GF-D8 (cell line): ENCODE measurements at regions not wholly inside any gene's neighbourhood (a gene's known extent, or its start where the extent isn't known, plus 50 kb on each side); places are given as distances from the start of the nearest gene placed in this dataset.
"Not testable (repeated sequence)": the region's sequence is repeated elsewhere in the genome, so short reads cannot be mapped to it uniquely, and the experiment has no call there.

ENCODE experiments used
- DNase-seq: peaks from one replicate; lab custom pipeline; 2025; lab: John Stamatoyannopoulos, UW

GRCh38 chr12:75798136-75798926 is 233.2 kb downstream of the PHLDA1 start:
- no peak for DNase-seq

- no peak for DNase-seq
Observed at GRCh38 chr12:75795125-75795524, 236.5 kb downstream of the PHLDA1 start.

- DNase-seq: no peak
Observed at GRCh38 chr12:75792687-75793086, 238.9 kb downstream of the PHLDA1 start.

DNA sequence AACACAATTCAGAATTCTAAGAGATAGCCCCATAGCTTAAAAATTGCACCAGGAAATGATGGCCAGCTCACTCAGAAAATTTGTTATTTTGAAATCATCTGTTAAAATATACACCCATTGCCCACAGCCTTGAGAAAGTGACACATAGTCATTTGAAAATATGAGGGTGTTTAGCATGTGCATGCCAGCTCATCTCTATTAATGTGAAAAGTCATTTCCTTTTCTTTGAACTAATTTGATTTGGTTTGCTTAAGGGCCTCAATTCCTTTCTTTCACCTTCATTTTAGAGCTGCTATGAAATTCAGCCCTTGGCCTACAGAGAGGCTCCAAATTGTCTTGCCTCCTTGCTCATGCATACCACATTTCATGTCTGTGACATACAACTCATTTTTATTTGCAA is 241.4 kb downstream of the PHLDA1 start:
- DNase-seq: no peak

- not testable (repeated sequence) for DNase-seq
Observed at GRCh38 chr12:75787146-75787545, 244.4 kb downstream of the PHLDA1 start.

- no peak for DNase-seq
Observed at GRCh38 chr12:75786070-75786469, 245.5 kb downstream of the PHLDA1 start.

DNA sequence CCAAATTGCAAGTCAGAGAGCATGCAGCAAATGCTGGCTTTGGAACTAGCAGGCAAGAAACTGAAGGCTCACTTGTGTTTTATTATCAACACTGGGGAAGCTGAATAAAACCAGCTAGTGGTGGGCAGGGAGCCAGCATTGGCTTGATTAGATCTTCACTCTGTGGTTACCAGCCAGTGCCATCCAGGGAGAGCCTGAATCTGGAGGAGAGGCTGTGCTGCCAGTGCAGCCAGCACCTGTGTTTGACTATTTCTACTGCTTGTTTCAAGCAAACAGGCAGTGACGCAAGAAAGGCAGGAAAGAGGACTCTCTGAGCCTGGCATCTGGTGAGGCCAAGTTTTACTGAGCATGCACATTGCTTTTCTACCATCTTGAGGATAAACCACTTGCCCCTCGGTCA is 247.0 kb downstream of the PHLDA1 start:
- DNase-seq: peak; percentile 35

DNA sequence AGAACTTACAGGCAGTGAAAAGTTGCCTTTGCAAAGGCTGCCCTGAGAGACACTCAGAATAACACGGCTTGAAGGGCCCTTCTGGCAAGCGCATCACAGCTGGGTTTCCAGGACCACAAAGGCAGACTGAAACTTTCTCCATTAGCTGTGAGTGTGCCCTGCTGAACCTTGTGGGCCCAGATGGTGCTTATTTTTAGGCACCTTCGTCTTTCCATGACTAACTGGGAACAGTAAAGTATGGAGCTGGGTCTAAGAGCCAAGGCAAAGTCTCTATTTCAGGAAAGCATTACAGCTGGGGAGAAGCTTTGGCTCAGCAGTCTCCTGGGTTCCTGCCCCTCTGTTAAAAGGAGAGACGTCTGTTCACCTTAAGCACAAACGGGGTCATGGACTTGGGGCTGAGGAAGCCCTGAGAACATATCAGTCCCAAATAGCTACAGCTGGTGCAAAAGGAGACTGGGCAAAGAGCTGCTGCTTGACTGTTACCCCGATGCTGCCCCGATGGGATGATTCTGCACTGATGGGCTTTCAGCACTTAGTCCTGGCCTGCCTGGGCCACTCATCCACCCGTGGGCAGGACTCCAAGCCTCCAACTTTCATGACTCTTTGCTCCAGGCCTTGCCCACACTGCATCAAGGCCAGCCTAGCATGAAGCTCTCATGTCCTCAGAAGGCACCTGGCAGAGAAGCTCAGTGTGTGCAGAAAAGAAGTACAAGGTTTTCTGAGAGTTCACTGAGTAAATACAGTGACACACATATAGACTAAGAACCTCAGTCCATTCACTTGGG is 248.3 kb downstream of the PHLDA1 start:
- DNase-seq: no peak

DNA sequence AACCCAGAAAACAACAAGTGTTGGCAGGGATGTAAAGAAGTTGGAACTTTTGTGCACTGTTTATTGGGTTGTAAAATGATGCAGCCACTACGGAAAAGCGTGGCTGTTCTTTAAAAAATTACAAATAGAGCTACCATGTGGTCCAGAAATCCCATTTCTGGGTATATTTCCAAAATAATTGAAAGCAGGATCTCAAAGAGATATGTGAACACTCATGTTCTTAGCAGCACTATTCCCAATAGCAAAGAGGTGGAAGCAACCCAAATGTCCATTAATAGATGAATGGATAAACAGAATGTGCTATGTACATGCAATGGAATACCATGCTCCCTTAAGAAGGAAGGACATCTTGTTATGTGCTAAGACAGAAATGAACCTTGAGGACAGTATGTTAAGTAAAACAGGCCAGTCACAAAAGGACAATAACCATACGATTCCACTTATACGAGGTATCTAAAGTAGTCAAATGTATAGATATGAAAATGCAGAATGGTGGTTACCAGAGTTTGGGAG is 249.5 kb downstream of the PHLDA1 start:
- no peak for DNase-seq

GRCh38 chr12:75781532-75782046 is 250.0 kb downstream of the PHLDA1 start:
- no peak for DNase-seq

GRCh38 chr12:75779891-75780496 is 251.6 kb downstream of the PHLDA1 start:
- DNase-seq: no peak

DNA sequence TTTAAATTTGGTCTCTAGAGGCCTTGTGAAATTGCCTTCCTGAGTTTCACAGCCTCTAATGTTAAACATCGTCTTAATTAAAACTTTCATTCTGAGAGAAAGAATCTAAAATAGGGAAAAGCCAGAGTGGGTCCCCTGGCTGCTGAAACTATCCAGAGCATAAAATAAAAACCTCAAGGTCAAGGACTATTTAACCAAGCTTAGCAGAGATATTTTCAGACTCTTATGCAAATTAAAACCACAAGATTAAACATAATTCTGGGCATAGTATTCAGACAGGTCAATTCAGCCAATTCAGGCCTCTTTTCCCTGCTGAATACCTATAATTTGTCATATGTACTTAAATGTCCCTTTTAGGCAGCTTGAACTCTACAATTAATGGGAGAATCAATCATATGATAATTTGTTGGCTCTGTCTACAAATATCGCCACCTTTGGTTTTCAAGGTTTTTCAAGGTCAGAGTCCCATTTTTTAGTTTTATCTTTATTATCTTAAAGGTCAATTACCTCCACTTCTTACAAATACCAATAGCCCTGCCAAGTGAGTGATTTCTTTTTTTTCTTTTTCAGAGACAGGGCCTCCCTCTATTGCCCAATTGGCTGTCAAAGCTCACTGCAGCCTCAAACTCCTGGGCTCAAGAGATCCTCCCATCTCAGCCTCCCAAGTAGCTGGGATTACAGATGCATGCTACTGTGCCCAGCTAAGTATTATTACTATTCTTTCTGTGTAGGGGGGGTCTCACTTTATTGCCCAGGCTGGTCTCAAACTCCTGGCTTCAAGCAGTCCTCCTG is 257.1 kb downstream of the PHLDA1 start:
- no peak for DNase-seq

DNA sequence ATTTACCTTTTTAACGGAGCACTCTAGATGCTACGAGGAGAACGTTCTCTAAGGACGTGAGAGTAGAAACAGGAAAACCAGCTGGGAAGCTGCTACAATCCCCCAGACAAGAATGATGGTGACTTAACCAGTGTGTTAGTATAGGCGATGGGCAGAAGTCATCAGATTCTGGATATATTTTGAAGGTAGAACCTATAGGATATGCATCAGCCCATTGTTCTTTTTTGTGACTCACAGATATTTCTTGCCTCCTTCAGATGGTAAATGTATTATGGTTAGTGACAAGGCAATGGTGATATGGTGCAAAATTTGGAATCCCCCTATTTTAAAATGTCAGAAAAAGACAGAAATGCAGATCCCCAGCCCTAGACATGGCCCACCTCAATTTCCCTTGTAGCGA is 258.2 kb downstream of the PHLDA1 start:
- no peak for DNase-seq

GRCh38 chr12:75771023-75771422 is 259.6 kb upstream of the KRR1 start:
- no peak for DNase-seq

GRCh38 chr12:75767957-75768356 is 256.5 kb upstream of the KRR1 start:
- no peak for DNase-seq

- DNase-seq: no peak
Observed at GRCh38 chr12:75766263-75767160, 255.1 kb upstream of the KRR1 start.

DNA sequence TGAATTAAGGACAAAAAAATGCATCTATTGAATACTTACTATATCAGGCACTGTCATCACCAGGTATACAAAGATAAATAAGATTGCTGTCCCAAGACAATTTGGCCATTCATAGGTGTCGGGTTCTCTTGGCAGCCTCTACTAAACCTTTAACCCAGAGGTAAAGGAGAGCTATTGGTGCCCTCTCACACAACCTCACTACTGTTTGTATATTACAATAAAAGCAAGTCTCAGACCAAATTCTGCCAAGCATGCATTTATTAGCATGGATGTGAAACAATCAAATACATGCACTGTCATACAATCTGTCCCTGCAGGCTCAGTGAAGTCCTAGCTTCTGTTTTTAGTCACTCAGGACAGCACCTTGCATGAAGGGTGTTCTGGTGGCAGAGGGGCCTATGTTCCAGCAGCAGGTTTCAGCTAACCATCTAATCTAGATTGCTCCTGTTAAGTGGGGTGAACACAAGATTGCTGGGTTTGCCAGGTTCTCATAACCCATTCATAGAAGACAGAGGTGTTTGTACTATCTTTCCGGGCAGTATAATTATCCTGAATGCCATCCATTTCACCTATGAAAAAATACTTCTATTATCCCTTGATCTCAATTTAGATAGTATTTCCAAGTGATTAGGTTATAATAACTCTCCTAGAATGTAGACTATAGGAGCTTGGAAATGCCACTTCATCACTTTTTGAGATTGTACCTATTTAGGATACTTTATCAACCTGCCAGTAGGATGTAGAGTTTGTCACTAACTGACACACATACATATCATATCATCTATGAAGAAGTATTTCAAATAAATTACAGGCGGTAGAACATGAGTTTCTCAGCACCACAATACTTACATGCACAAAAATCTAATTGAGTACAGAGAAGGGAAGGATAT is 254.0 kb upstream of the KRR1 start:
- DNase-seq: no peak

GRCh38 chr12:75764091-75764841 is 252.9 kb upstream of the KRR1 start:
- DNase-seq: no peak
